ENCODE measurements at regions not wholly inside any gene's neighbourhood (a gene's known extent, or its start where the extent isn't known, plus 50 kb on each side); places are given as distances from the start of the nearest gene placed in this dataset.

GRCh38 chr5:8068078-8068477 is 199.1 kb downstream of the MTRR start:
- TF ChIP-seq, protein P1, sequence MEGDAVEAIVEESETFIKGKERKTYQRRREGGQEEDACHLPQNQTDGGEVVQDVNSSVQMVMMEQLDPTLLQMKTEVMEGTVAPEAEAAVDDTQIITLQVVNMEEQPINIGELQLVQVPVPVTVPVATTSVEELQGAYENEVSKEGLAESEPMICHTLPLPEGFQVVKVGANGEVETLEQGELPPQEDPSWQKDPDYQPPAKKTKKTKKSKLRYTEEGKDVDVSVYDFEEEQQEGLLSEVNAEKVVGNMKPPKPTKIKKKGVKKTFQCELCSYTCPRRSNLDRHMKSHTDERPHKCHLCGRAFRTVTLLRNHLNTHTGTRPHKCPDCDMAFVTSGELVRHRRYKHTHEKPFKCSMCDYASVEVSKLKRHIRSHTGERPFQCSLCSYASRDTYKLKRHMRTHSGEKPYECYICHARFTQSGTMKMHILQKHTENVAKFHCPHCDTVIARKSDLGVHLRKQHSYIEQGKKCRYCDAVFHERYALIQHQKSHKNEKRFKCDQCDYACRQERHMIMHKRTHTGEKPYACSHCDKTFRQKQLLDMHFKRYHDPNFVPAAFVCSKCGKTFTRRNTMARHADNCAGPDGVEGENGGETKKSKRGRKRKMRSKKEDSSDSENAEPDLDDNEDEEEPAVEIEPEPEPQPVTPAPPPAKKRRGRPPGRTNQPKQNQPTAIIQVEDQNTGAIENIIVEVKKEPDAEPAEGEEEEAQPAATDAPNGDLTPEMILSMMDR (IDR thresholded peaks at IDR 0.05): no peak

- TF ChIP-seq, protein P1 (IDR thresholded peaks at IDR 0.05): no peak
Measured at GRCh38 chr5:8070138-8070537, 201.2 kb downstream of the MTRR start.

DNA sequence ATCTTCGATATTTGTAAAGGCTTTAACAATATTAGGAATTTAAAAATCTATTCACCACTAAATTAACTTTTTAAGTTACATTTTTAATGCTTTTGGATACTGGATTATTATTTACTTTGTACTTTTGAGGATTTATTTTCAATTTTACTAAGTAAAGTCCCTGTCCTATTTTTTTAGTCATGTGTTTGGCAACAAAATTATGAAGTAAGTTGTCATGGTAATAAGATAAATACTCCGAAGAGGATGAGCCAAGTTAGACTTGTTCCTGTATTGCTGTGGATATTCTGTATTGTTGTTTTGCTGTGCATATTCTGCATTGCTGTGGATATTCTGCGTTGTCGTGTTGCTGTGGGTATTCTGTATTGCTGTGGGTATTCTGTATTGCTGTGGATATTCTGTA is 210.1 kb downstream of the MTRR start:
- TF ChIP-seq, protein P1 (IDR thresholded peaks at IDR 0.05): no peak

GRCh38 chr5:8081179-8081578 is 212.2 kb downstream of the MTRR start:
- TF ChIP-seq, protein P1 (IDR thresholded peaks at IDR 0.05): no peak

- TF ChIP-seq, protein P1 (IDR thresholded peaks at IDR 0.05): no peak
Measured at GRCh38 chr5:8093669-8094068, 224.7 kb downstream of the MTRR start.

- TF ChIP-seq, protein P1 (IDR thresholded peaks at IDR 0.05): no peak
Measured at GRCh38 chr5:8094304-8094703, 225.4 kb downstream of the MTRR start.

DNA sequence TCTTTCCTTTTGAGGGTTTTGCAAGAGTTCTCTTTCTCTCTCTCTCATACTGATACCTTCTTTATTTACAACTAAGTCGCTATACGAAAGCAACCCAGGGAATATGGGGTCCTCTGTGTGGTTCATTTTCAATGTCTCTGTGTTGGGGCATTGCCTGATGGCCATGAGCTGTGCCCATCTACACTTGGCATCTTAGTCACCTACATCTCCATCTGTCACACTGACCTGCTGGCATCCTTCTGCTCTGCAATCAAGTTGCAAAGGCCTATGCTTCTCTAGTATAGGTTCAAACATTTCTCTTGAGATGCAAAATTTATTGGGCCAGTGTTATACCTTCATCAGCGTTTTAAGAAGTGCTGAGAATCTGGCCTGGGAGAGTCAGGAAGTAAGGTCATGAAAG is 228.2 kb downstream of the MTRR start:
- TF ChIP-seq, protein P1 (IDR thresholded peaks at IDR 0.05): no peak

DNA sequence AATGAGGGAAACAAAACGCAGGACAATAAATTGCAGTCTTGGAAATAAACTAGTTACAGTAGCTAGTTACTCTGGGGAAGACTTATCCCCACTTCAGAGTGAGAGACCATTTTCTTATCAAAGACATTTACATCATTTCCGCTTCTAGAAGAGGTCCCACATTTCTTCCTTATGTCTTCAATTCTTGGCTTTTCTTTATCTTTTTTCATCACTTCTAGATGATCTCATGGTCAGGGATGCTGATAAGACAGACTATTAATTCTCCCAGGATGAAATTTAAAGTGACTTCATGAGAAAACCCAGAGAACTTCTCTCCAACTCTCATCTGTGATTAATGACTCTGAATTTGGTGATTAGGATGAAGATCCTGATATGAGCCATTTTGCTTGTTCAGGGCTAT is 229.1 kb downstream of the MTRR start:
- TF ChIP-seq, protein P1 (IDR thresholded peaks at IDR 0.05): no peak

All from LNCAP (cell line).